Amygdala (tissue), 56 donors: ENCODE measurements at regions not wholly inside any gene's neighbourhood (a gene's known extent, or its start where the extent isn't known, plus 50 kb on each side); places are given as distances from the start of the nearest gene placed in this dataset.
A peak's percentile ranks its signal among the peaks of the same experiment; 100 is the strongest.

Source experiments
- DNase-seq, 56 donors: peaks; one replicate each; lab custom pipeline; 2025; lab: John Stamatoyannopoulos, UW

- no peak for DNase-seq
These were observed 77.3 kb upstream of the CNTN1 start for GRCh38 chr12:40614923-40615322.

- DNase-seq, result no peak
These were observed 76.6 kb upstream of the CNTN1 start for GRCh38 chr12:40615590-40615989.

- DNase-seq, result peak in 13 of 56 donors; percentile 1 to 30 (median 10)
These were observed 75.8 kb upstream of the CNTN1 start for GRCh38 chr12:40616383-40616915.

GRCh38 chr12:40618636-40619035, 73.6 kb upstream of the CNTN1 start:
- DNase-seq, result no peak

- no peak for DNase-seq
These were observed 71.6 kb upstream of the CNTN1 start for GRCh38 chr12:40620564-40621019.

- DNase-seq, result peak in 33 of 56 donors; percentile 2 to 88 (median 14)
These were observed 69.9 kb upstream of the CNTN1 start for GRCh38 chr12:40622246-40622838.

GRCh38 chr12:40632171-40632570, 60.1 kb upstream of the CNTN1 start:
- DNase-seq, result no peak

- no peak for DNase-seq
These were observed 59.3 kb upstream of the CNTN1 start for GRCh38 chr12:40632933-40633332.

- no peak for DNase-seq
These were observed 57.6 kb upstream of the CNTN1 start for GRCh38 chr12:40634517-40635131.

- no peak for DNase-seq
These were observed 57.0 kb upstream of the CNTN1 start for GRCh38 chr12:40635141-40635731.
